GM23338 (cell line): ENCODE measurements at regions not wholly inside any gene's neighbourhood (a gene's known extent, or its start where the extent isn't known, plus 50 kb on each side); places are given as distances from the start of the nearest gene placed in this dataset.
A peak's percentile ranks its signal among the peaks of the same experiment; 100 is the strongest.

Experiments
- ATAC-seq: fragments of 200-7000 bp; cut with Tn5 transposase; 3 replicates; pipeline ENCODE4 v1.9.1; 2020
- DNase-seq: peaks from one replicate; pipeline ENCODE4 v3.0.0-alpha.2; 2015; ENCODE audit warnings: low spot score
- H2AFZ ChIP-seq: fragments of 200-600 bp; sonication (generic); 2 replicates; pipeline ENCODE4 v1.8.0; 2016; ENCODE audit warnings: antibody characterized with exemption, mild to moderate bottlenecking, moderate library complexity
- H3F3A ChIP-seq: fragments of 200-600 bp; sonication (generic); replicated peaks from 2 replicates; pipeline ENCODE4 v1.8.0; 2017; ENCODE audit warnings: antibody characterized with exemption, mixed run types, low read depth
- H3K27ac ChIP-seq: fragments of 200-600 bp; sonication (generic); 2 replicates; pipeline ENCODE4 v1.6.1; 2016; ENCODE audit warnings: low read depth
- H3K27me3 ChIP-seq: fragments of 200-600 bp; sonication (generic); 2 replicates; pipeline ENCODE4 v1.8.0; 2016; ENCODE audit warnings: mild to moderate bottlenecking, mixed run types, moderate library complexity; ENCODE audit not compliant: insufficient read depth
- H3K36me3 ChIP-seq: fragments of 200-600 bp; sonication (generic); 2 replicates; pipeline ENCODE4 v1.8.0; 2016; ENCODE audit warnings: mild to moderate bottlenecking; ENCODE audit not compliant: insufficient read depth
- H3K4me1 ChIP-seq: fragments of 200-600 bp; sonication (generic); 2 replicates; pipeline ENCODE4 v1.8.0; 2016; ENCODE audit warnings: mild to moderate bottlenecking, moderate library complexity; ENCODE audit not compliant: insufficient read depth
- H3K4me2 ChIP-seq: fragments of 200-600 bp; sonication (generic); 2 replicates; pipeline ENCODE4 v1.7.1; 2017; ENCODE audit warnings: mixed run types
- H3K4me3 ChIP-seq: fragments of 200-600 bp; sonication (generic); 2 replicates; pipeline ENCODE4 v1.6.1; 2016; ENCODE audit warnings: mixed run types
- H3K79me2 ChIP-seq: fragments of 200-600 bp; sonication (generic); replicated peaks from 2 replicates; pipeline ENCODE4 v1.8.0; 2017; ENCODE audit warnings: mild to moderate bottlenecking; ENCODE audit not compliant: insufficient read depth
- H3K9me2 ChIP-seq: fragments of 200-600 bp; sonication (generic); 2 replicates; pipeline ENCODE4 v1.8.0; 2017; ENCODE audit not compliant: insufficient read depth
- H4K20me1 ChIP-seq: fragments of 200-600 bp; sonication (generic); replicated peaks from 2 replicates; pipeline ENCODE4 v1.8.0; 2017; ENCODE audit warnings: mild to moderate bottlenecking; ENCODE audit not compliant: insufficient read depth
- H3K27ac Mint-ChIP-seq: 2 replicates; pipeline ENCODE4 v1.8.0; 2020; ENCODE audit warnings: inconsistent platforms, mild to moderate bottlenecking, moderate library complexity, mixed read lengths
- H3K27me3 Mint-ChIP-seq: 3 replicates; pipeline ENCODE4 v1.8.0; 2022; ENCODE audit warnings: low read depth, mild to moderate bottlenecking, moderate library complexity, mixed read lengths, inconsistent platforms; ENCODE audit not compliant: insufficient read depth, poor library complexity
- H3K36me3 Mint-ChIP-seq: 3 replicates; pipeline ENCODE4 v1.8.0; 2021; ENCODE audit warnings: low read depth, mild to moderate bottlenecking, inconsistent platforms, moderate library complexity, mixed read lengths
- H3K4me1 Mint-ChIP-seq: 3 replicates; pipeline ENCODE4 v1.8.0; 2020; ENCODE audit warnings: mild to moderate bottlenecking, inconsistent platforms, mixed read lengths
- H3K4me3 Mint-ChIP-seq: 3 replicates; pipeline ENCODE4 v1.8.0; 2021; ENCODE audit warnings: moderate library complexity, mild to moderate bottlenecking, inconsistent platforms, mixed read lengths
- H3K9me3 Mint-ChIP-seq: 3 replicates; pipeline ENCODE4 v1.8.0; 2020; ENCODE audit warnings: moderate library complexity, mild to moderate bottlenecking, inconsistent platforms, mixed read lengths
- CREB1 ChIP-seq: fragments of 250-450 bp; sonication (Bioruptor Pico); IDR thresholded peaks from 2 replicates; pipeline ENCODE4 v1.5.0; 2020; ENCODE audit warnings: low read depth, mild to moderate bottlenecking, moderate library complexity
- ETS1 ChIP-seq: IDR thresholded peaks from 2 replicates; pipeline ENCODE4 v1.6.1; 2016; ENCODE audit warnings: antibody characterized with exemption
- EZH2 ChIP-seq: fragments of 200-600 bp; sonication (generic); IDR thresholded peaks from one replicate; pipeline ENCODE4 v1.8.0; 2017; ENCODE audit warnings: antibody characterized with exemption, mild to moderate bottlenecking, low read depth; ENCODE audit not compliant: unreplicated experiment
- EZH2phosphoT487 ChIP-seq: fragments of 200-600 bp; sonication (generic); IDR thresholded peaks from one replicate; pipeline ENCODE4 v1.8.1; 2018; ENCODE audit warnings: antibody characterized with exemption; ENCODE audit not compliant: unreplicated experiment
- JUNB ChIP-seq: IDR thresholded peaks from one replicate; pipeline ENCODE4 v1.6.1; 2016; ENCODE audit warnings: antibody characterized with exemption; ENCODE audit not compliant: unreplicated experiment
- NANOG ChIP-seq: IDR thresholded peaks from 2 replicates; pipeline ENCODE4 v1.6.1; 2016; ENCODE audit warnings: antibody characterized with exemption, borderline replicate concordance
- POLR2AphosphoS5 ChIP-seq: IDR thresholded peaks from 2 replicates; pipeline ENCODE4 v1.6.1; 2016; ENCODE audit warnings: antibody characterized with exemption, low read depth
- REST ChIP-seq: IDR thresholded peaks from one replicate; pipeline ENCODE4 v1.6.1; 2018; ENCODE audit warnings: antibody characterized with exemption; ENCODE audit not compliant: unreplicated experiment
- STAT1 ChIP-seq: IDR thresholded peaks from one replicate; pipeline ENCODE4 v1.6.1; 2016; ENCODE audit warnings: antibody characterized with exemption; ENCODE audit not compliant: unreplicated experiment
- ZNF114 ChIP-seq: fragments of 250-450 bp; sonication (Bioruptor Pico); IDR thresholded peaks from 2 replicates; pipeline ENCODE4 v1.5.0; 2020; ENCODE audit warnings: mild to moderate bottlenecking, moderate library complexity
- ZNF331 ChIP-seq: fragments of 250-450 bp; sonication (Bioruptor Pico); IDR thresholded peaks from 2 replicates; pipeline ENCODE4 v1.5.0; 2020; ENCODE audit warnings: low read depth, mild to moderate bottlenecking, moderate library complexity
- TF ChIP-seq, protein P1 (sequence below): fragments of 250-450 bp; sonication (Bioruptor Pico); IDR thresholded peaks from 2 replicates; pipeline ENCODE4 v1.5.0; 2020; ENCODE audit warnings: mild to moderate bottlenecking, moderate library complexity
- TF ChIP-seq, protein P2 (sequence below), 2 experiments: fragments of 200-600 bp in 1 of 2; sonication (generic) in 1 of 2; conservative IDR thresholded peaks; 2 replicates each; pipeline versions ENCODE4 v1.5.1 to v1.6.1; 2016 to 2017; ENCODE audit warnings: antibody characterized with exemption in 2 of 2, low read depth in 2 of 2, mild to moderate bottlenecking in 2 of 2, moderate library complexity in 1 of 2

- H3K27me3 Mint-ChIP-seq: peaks cover 4% of the 10 kb centered on the region
- no peaks in the 10 kb centered on the region for H3K36me3 Mint-ChIP-seq
- Histone ChIP-seq H4K20me1 (no peaks in the 10 kb centered on the region), H3K36me3 (no peaks in the 10 kb centered on the region), H3K4me1 (peaks cover 29% of the 10 kb centered on the region), H3F3A (no peaks in the 10 kb centered on the region; the same call in 1 of the 2 replicates), H2AFZ (no peak overlapping the region; the same call in 1 of the 2 replicates), H3K4me2 (peak overlapping the region; percentile 2), H3K9me2 (peaks cover 17% of the 10 kb centered on the region; the same call in 1 of the 2 replicates), H3K4me3 (no peak overlapping the region), H3K79me2 (no peaks in the 10 kb centered on the region), H3K27ac (peak overlapping the region; percentile 47), H3K27me3 (no peaks in the 10 kb centered on the region)
- no peak overlapping the region for H3K4me3 Mint-ChIP-seq
- no peak for TF ChIP-seq ETS1
- no peak for TF ChIP-seq REST
- TF ChIP-seq EZH2: no peak
- TF ChIP-seq, protein P1, sequence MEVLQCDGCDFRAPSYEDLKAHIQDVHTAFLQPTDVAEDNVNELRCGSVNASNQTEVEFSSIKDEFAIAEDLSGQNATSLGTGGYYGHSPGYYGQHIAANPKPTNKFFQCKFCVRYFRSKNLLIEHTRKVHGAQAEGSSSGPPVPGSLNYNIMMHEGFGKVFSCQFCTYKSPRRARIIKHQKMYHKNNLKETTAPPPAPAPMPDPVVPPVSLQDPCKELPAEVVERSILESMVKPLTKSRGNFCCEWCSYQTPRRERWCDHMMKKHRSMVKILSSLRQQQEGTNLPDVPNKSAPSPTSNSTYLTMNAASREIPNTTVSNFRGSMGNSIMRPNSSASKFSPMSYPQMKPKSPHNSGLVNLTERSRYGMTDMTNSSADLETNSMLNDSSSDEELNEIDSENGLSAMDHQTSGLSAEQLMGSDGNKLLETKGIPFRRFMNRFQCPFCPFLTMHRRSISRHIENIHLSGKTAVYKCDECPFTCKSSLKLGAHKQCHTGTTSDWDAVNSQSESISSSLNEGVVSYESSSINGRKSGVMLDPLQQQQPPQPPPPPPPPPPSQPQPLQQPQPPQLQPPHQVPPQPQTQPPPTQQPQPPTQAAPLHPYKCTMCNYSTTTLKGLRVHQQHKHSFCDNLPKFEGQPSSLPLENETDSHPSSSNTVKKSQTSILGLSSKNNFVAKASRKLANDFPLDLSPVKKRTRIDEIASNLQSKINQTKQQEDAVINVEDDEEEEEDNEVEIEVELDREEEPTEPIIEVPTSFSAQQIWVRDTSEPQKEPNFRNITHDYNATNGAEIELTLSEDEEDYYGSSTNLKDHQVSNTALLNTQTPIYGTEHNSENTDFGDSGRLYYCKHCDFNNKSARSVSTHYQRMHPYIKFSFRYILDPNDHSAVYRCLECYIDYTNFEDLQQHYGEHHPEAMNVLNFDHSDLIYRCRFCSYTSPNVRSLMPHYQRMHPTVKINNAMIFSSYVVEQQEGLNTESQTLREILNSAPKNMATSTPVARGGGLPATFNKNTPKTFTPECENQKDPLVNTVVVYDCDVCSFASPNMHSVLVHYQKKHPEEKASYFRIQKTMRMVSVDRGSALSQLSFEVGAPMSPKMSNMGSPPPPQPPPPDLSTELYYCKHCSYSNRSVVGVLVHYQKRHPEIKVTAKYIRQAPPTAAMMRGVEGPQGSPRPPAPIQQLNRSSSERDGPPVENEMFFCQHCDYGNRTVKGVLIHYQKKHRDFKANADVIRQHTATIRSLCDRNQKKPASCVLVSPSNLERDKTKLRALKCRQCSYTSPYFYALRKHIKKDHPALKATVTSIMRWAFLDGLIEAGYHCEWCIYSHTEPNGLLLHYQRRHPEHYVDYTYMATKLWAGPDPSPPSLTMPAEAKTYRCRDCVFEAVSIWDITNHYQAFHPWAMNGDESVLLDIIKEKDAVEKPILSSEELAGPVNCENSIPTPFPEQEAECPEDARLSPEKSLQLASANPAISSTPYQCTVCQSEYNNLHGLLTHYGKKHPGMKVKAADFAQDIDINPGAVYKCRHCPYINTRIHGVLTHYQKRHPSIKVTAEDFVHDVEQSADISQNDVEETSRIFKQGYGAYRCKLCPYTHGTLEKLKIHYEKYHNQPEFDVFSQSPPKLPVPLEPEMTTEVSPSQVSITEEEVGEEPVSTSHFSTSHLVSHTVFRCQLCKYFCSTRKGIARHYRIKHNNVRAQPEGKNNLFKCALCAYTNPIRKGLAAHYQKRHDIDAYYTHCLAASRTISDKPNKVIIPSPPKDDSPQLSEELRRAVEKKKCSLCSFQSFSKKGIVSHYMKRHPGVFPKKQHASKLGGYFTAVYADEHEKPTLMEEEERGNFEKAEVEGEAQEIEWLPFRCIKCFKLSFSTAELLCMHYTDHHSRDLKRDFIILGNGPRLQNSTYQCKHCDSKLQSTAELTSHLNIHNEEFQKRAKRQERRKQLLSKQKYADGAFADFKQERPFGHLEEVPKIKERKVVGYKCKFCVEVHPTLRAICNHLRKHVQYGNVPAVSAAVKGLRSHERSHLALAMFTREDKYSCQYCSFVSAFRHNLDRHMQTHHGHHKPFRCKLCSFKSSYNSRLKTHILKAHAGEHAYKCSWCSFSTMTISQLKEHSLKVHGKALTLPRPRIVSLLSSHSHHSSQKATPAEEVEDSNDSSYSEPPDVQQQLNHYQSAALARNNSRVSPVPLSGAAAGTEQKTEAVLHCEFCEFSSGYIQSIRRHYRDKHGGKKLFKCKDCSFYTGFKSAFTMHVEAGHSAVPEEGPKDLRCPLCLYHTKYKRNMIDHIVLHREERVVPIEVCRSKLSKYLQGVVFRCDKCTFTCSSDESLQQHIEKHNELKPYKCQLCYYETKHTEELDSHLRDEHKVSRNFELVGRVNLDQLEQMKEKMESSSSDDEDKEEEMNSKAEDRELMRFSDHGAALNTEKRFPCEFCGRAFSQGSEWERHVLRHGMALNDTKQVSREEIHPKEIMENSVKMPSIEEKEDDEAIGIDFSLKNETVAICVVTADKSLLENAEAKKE (CRISPR knock-in tag): no peak
- TF ChIP-seq ZNF114 (CRISPR knock-in tag): no peak
- no peak for TF ChIP-seq JUNB
- TF ChIP-seq ZNF331: no peak
- no peak for TF ChIP-seq EZH2phosphoT487
- no peak for TF ChIP-seq POLR2AphosphoS5
- no peak for TF ChIP-seq NANOG
- no peak for TF ChIP-seq CREB1 (CRISPR knock-in tag)
- TF ChIP-seq STAT1: no peak
- TF ChIP-seq, protein P2, sequence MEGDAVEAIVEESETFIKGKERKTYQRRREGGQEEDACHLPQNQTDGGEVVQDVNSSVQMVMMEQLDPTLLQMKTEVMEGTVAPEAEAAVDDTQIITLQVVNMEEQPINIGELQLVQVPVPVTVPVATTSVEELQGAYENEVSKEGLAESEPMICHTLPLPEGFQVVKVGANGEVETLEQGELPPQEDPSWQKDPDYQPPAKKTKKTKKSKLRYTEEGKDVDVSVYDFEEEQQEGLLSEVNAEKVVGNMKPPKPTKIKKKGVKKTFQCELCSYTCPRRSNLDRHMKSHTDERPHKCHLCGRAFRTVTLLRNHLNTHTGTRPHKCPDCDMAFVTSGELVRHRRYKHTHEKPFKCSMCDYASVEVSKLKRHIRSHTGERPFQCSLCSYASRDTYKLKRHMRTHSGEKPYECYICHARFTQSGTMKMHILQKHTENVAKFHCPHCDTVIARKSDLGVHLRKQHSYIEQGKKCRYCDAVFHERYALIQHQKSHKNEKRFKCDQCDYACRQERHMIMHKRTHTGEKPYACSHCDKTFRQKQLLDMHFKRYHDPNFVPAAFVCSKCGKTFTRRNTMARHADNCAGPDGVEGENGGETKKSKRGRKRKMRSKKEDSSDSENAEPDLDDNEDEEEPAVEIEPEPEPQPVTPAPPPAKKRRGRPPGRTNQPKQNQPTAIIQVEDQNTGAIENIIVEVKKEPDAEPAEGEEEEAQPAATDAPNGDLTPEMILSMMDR (conservative IDR thresholded peaks at IDR 0.05; ENCODE audit: low read depth in 2 of 2): no peak
- peak; percentile 38 for DNase-seq
- peaks cover 33% of the 10 kb centered on the region for H3K4me1 Mint-ChIP-seq
- ATAC-seq: peak; percentile 38
- no peaks in the 10 kb centered on the region for H3K9me3 Mint-ChIP-seq
- H3K27ac Mint-ChIP-seq: peak overlapping the region; percentile 70
Measured at GRCh38 chr9:109556061-109556460, 58.0 kb upstream of the PTPN3 start.
